H1 (cell line): ENCODE measurements at regions not wholly inside any gene's neighbourhood (a gene's known extent, or its start where the extent isn't known, plus 50 kb on each side); places are given as distances from the start of the nearest gene placed in this dataset.
A peak's percentile ranks its signal among the peaks of the same experiment; 100 is the strongest.

ENCODE experiments used
- CTCF ChIA-PET: fragments of 300-600 bp; sonication (Branson Sonifier 250); formaldehyde crosslinking; loops from one replicate; lab custom pipeline; 2021; ENCODE audit not compliant: partially characterized antibody; lab: Charles Lee
- POLR2A ChIA-PET: fragments of 300-600 bp; sonication (Branson Sonifier 250); formaldehyde crosslinking; loops from one replicate; lab custom pipeline; 2021; ENCODE audit warnings: inconsistent platforms; ENCODE audit not compliant: partially characterized antibody; lab: Charles Lee
- DNase-seq, 2 experiments: peaks; one replicate each; pipeline versions ENCODE4 v3.0.0 to v3.0.0-alpha.2; 2010 to 2022; ENCODE audit warnings: low spot score in 2 of 2, low read depth in 1 of 2, mixed read lengths in 1 of 2
- FAIRE-seq: peaks from 2 replicates; lab custom pipeline; 2011; peaks lifted over from hg19 to GRCh38; lab: Jason Lieb, UNC
- H2AFZ ChIP-seq: 2 replicates; pipeline ENCODE4 v1.8.1; 2012; ENCODE audit warnings: low read length, inconsistent platforms
- H2AK5ac ChIP-seq: 2 replicates; pipeline ENCODE4 v1.6.1; 2013; ENCODE audit warnings: low read depth, low read length
- H2BK120ac ChIP-seq: replicated peaks from 2 replicates; pipeline ENCODE3; 2013; ENCODE audit warnings: low read depth, low read length, inconsistent platforms
- H2BK12ac ChIP-seq: 2 replicates; pipeline ENCODE4 v1.6.1; 2013; ENCODE audit warnings: low read depth, low read length
- H2BK15ac ChIP-seq: 2 replicates; pipeline ENCODE4 v1.6.1; 2013; ENCODE audit warnings: low read length
- H2BK20ac ChIP-seq: 2 replicates; pipeline ENCODE4 v1.6.1; 2013; ENCODE audit warnings: low read length
- H2BK5ac ChIP-seq: 2 replicates; pipeline ENCODE4 v1.6.1; 2013; ENCODE audit warnings: low read depth, low read length
- H3K14ac ChIP-seq: 2 replicates; pipeline ENCODE4 v1.6.1; 2013; ENCODE audit warnings: inconsistent platforms; ENCODE audit not compliant: insufficient read length
- H3K18ac ChIP-seq: 2 replicates; pipeline ENCODE4 v1.6.1; 2013; ENCODE audit warnings: low read length; ENCODE audit errors: extremely low read depth
- H3K23ac ChIP-seq: 2 replicates; pipeline ENCODE4 v1.6.1; 2013; ENCODE audit warnings: inconsistent platforms; ENCODE audit not compliant: insufficient read length
- H3K23me2 ChIP-seq: 2 replicates; pipeline ENCODE4 v1.6.1; 2013; ENCODE audit warnings: low read depth, low read length
- H3K27ac ChIP-seq: 2 replicates; pipeline ENCODE4 v1.6.1; 2011; ENCODE audit warnings: low read depth, low read length, inconsistent platforms
- H3K27me3 ChIP-seq, 4 experiments: replicated peaks in 1 of 4; 1 replicate in 1 of 4; 2 replicates in 3 of 4; pipeline versions ENCODE4 v1.6.1 to v1.8.1; 2011 to 2013; ENCODE audit warnings: low read length in 3 of 4, mild to moderate bottlenecking in 3 of 4, inconsistent platforms in 2 of 4, mixed read lengths in 2 of 4, moderate library complexity in 1 of 4; ENCODE audit not compliant: control insufficient read depth in 3 of 4, insufficient read depth in 3 of 4; ENCODE audit errors: extremely low read depth in 1 of 4
- H3K36me3 ChIP-seq, 4 experiments: 2 replicates each; pipeline versions ENCODE4 v1.6.1 to v1.8.1; 2011 to 2013; ENCODE audit warnings: mild to moderate bottlenecking in 4 of 4, low read length in 3 of 4, moderate library complexity in 2 of 4, control low read depth in 1 of 4, inconsistent platforms in 1 of 4; ENCODE audit not compliant: insufficient read depth in 4 of 4, control insufficient read depth in 2 of 4
- H3K4ac ChIP-seq: replicated peaks from 2 replicates; pipeline ENCODE3; 2013; ENCODE audit warnings: low read length, low read depth, mixed read lengths, inconsistent platforms; ENCODE audit not compliant: insufficient read length
- H3K4me1 ChIP-seq, 4 experiments: replicated peaks in 1 of 4; 1 replicate in 1 of 4; 2 replicates in 3 of 4; pipeline versions ENCODE4 v1.6.1 to v1.8.1; 2011 to 2013; ENCODE audit warnings: low read length in 3 of 4, inconsistent platforms in 2 of 4, mixed read lengths in 1 of 4; ENCODE audit not compliant: insufficient read depth in 4 of 4, control insufficient read depth in 3 of 4
- H3K4me2 ChIP-seq, 2 experiments: 2 replicates each; pipeline versions ENCODE4 v1.6.1 to v1.8.1; 2011 to 2013; ENCODE audit warnings: low read depth in 2 of 2, low read length in 2 of 2, control low read depth in 1 of 2, inconsistent platforms in 1 of 2, mild to moderate bottlenecking in 1 of 2; ENCODE audit not compliant: insufficient read depth in 1 of 2
- H3K4me3 ChIP-seq, 4 experiments: fragments of 200-600, 300-600 bp in 1 of 4; sonication (generic), shearing (Covaris generic), sonication (Bioruptor Twin) in 1 of 4; 2 replicates each; pipeline versions ENCODE4 v1.5.1 to v1.8.1; 2011 to 2016; ENCODE audit warnings: low read length in 4 of 4, low read depth in 3 of 4, control low read depth in 2 of 4, inconsistent platforms in 2 of 4, mild to moderate bottlenecking in 2 of 4, mixed read lengths in 1 of 4, moderate library complexity in 1 of 4; ENCODE audit not compliant: insufficient read depth in 2 of 4; ENCODE audit errors: extremely low read depth in 1 of 4
- H3K56ac ChIP-seq: replicated peaks from 2 replicates; pipeline ENCODE3; 2013; ENCODE audit warnings: low read depth, mild to moderate bottlenecking, mixed read lengths, low read length, inconsistent platforms; ENCODE audit not compliant: insufficient read length
- H3K79me1 ChIP-seq: 2 replicates; pipeline ENCODE4 v1.6.1; 2013; ENCODE audit warnings: low read depth, low read length, control low read depth
- H3K79me2 ChIP-seq, 2 experiments: 2 replicates each; pipeline versions ENCODE4 v1.6.1 to v1.8.1; 2012 to 2013; ENCODE audit warnings: low read length in 2 of 2, mild to moderate bottlenecking in 2 of 2, inconsistent platforms in 1 of 2; ENCODE audit not compliant: insufficient read depth in 2 of 2, control insufficient read depth in 1 of 2
- H3K9ac ChIP-seq, 4 experiments: replicated peaks in 1 of 4; 1 replicate in 1 of 4; 2 replicates in 3 of 4; pipeline versions ENCODE4 v1.6.1 to v1.8.1; 2011 to 2013; ENCODE audit warnings: low read depth in 3 of 4, low read length in 3 of 4, control low read depth in 2 of 4, mild to moderate bottlenecking in 2 of 4, moderate library complexity in 2 of 4, inconsistent platforms in 1 of 4; ENCODE audit errors: extremely low read depth in 1 of 4
- H3K9me3 ChIP-seq, 2 experiments: 2 replicates each; pipeline versions ENCODE4 v1.6.1 to v1.8.1; 2012 to 2013; ENCODE audit warnings: mild to moderate bottlenecking in 2 of 2, moderate library complexity in 2 of 2, control low read depth in 1 of 2, inconsistent platforms in 1 of 2, low read depth in 1 of 2, low read length in 1 of 2, mixed read lengths in 1 of 2; ENCODE audit not compliant: insufficient read depth in 2 of 2
- H4K20me1 ChIP-seq, 2 experiments: replicated peaks in 1 of 2; 2 replicates each; pipeline versions ENCODE3 to v1.8.1; 2011 to 2013; ENCODE audit warnings: inconsistent platforms in 2 of 2, low read length in 2 of 2, mild to moderate bottlenecking in 1 of 2; ENCODE audit not compliant: insufficient read depth in 2 of 2, control insufficient read depth in 1 of 2
- H4K5ac ChIP-seq: 2 replicates; pipeline ENCODE4 v1.6.1; 2013; ENCODE audit warnings: low read length, low read depth, mixed read lengths, inconsistent platforms; ENCODE audit not compliant: insufficient read length
- H4K8ac ChIP-seq: 2 replicates; pipeline ENCODE4 v1.8.0; 2013; ENCODE audit warnings: mild to moderate bottlenecking, moderate library complexity, low read length, inconsistent platforms; ENCODE audit not compliant: insufficient read depth; ENCODE audit errors: extremely low read depth
- H4K91ac ChIP-seq: replicated peaks from 2 replicates; pipeline ENCODE3; 2013; ENCODE audit warnings: low read length, mixed read lengths, inconsistent platforms; ENCODE audit not compliant: insufficient read length
- WGBS, 2 experiments: shearing (Covaris generic) in 1 of 2; methylation state at CpG; one replicate each; pipeline versions ENCODE4 v1.1.6 to v1.1.7; 2013 to 2015; ENCODE audit warnings: low lambda C conversion rate in 2 of 2, mixed read lengths in 2 of 2, inconsistent platforms in 1 of 2, low coverage in 1 of 2, missing lambda C conversion rate in 1 of 2; ENCODE audit not compliant: insufficient replicate concordance in 2 of 2, insufficient coverage in 1 of 2, insufficient read length in 1 of 2; ENCODE audit errors: extremely low coverage in 1 of 2, missing lambda C conversion rate in 1 of 2; 5-methylcytosine and 5-hydroxymethylcytosine counted together
- TF ChIP-seq, protein P1 (sequence below): IDR thresholded peaks from 2 replicates; pipeline ENCODE4 v1.6.1; 2011; ENCODE audit warnings: low read length, improper control_type of control experiment
- TF ChIP-seq, protein P2 (sequence below), 3 experiments: IDR thresholded peaks; 1 replicate in 2 of 3; 2 replicates in 1 of 3; pipeline versions ENCODE4 v1.5.1 to v1.6.1; 2011; ENCODE audit warnings: low read length in 3 of 3, mild to moderate bottlenecking in 3 of 3, inconsistent platforms in 2 of 3, low read depth in 1 of 3, moderate library complexity in 1 of 3; ENCODE audit not compliant: insufficient read depth in 1 of 3; ENCODE audit errors: control extremely low read depth in 1 of 3

DNA sequence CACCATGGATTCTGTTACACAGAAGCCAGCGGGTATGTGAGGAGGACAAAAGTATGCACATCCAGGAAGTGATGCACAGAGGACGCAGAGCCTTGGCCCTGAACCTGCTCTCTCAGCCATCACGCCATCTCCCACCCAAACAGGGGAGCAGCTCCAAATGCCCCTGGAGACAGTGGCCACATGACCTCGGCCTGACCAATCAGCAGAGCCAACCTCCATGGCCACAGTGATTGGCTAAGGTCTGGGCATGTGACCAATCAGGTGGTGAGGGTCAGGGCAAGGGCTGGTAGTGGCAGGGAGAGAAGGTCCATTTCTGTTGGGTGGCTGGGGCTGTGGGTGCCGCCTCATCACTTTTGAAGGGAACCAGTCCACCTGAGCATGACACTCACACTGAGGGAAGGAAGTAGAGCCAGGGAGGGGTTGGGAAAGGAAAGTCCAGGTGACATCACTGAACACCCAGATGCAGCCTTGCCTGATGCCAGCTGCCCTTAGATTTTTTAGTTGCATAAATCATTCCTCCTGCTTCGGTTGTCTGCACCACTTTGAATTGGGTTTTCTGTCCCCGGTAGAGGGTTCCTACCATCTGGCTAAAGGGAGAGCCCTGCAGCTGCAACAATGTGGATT lies 70.3 kb upstream of the IQSEC1 start:
- Histone ChIP-seq H4K5ac (no peak overlapping the region), H3K36me3 (no peaks in the 10 kb centered on the region), H3K14ac (no peak overlapping the region), H3K27me3 (no peaks in the 10 kb centered on the region), H3K4me1 (no peaks in the 10 kb centered on the region; a peak in 1 of 7 replicates), H3K18ac (no peak overlapping the region), H3K9me3 (no peaks in the 10 kb centered on the region), H3K27ac (no peak overlapping the region), H4K8ac (no peak overlapping the region), H3K23me2 (no peaks in the 10 kb centered on the region), H4K91ac (no peak overlapping the region), H3K4ac (no peak overlapping the region), H3K23ac (no peak overlapping the region), H3K4me3 (no peak overlapping the region), H2AFZ (no peak overlapping the region), H2BK20ac (no peak overlapping the region), H3K79me1 (no peaks in the 10 kb centered on the region), H2BK5ac (no peak overlapping the region; the same call in 1 of the 2 replicates), H2BK15ac (no peak overlapping the region), H3K9ac (no peak overlapping the region), H2BK120ac (no peak overlapping the region), H2BK12ac (no peak overlapping the region), H4K20me1 (peaks cover 1 to 4% of the 10 kb centered on the region in 2 experiments), H2AK5ac (no peak overlapping the region), H3K79me2 (no peaks in the 10 kb centered on the region), H3K4me2 (no peak overlapping the region), H3K56ac (no peak overlapping the region)
- DNase-seq (no peak), FAIRE-seq (no peak)
- TF ChIP-seq, protein P1, sequence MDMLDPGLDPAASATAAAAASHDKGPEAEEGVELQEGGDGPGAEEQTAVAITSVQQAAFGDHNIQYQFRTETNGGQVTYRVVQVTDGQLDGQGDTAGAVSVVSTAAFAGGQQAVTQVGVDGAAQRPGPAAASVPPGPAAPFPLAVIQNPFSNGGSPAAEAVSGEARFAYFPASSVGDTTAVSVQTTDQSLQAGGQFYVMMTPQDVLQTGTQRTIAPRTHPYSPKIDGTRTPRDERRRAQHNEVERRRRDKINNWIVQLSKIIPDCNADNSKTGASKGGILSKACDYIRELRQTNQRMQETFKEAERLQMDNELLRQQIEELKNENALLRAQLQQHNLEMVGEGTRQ: peak; percentile 66
- TF ChIP-seq, protein P2, sequence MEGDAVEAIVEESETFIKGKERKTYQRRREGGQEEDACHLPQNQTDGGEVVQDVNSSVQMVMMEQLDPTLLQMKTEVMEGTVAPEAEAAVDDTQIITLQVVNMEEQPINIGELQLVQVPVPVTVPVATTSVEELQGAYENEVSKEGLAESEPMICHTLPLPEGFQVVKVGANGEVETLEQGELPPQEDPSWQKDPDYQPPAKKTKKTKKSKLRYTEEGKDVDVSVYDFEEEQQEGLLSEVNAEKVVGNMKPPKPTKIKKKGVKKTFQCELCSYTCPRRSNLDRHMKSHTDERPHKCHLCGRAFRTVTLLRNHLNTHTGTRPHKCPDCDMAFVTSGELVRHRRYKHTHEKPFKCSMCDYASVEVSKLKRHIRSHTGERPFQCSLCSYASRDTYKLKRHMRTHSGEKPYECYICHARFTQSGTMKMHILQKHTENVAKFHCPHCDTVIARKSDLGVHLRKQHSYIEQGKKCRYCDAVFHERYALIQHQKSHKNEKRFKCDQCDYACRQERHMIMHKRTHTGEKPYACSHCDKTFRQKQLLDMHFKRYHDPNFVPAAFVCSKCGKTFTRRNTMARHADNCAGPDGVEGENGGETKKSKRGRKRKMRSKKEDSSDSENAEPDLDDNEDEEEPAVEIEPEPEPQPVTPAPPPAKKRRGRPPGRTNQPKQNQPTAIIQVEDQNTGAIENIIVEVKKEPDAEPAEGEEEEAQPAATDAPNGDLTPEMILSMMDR (IDR thresholded peaks at IDR 0.05; ENCODE audit: control extremely low read depth in 1 of 3, insufficient read depth in 1 of 3, low read depth in 1 of 3, low read length in 3 of 3): no peak
- POLR2A ChIA-PET: interaction anchor here (0.5 to 0.7 kb wide), 2 partner anchors 62 to 242 kb away, joined by 3 to 4 read pairs; no protein-coding TSS in a partner anchor
- 95% methylated on average over 6 of the region's 7 CpGs; no CpG with 5 or more reads in 1 of the 2 experiments for WGBS, 2 experiments
- CTCF ChIA-PET: interaction anchor here (0.7 to 4.5 kb wide), 9 partner anchors 9 to 116 kb away, joined by 3 to 24 read pairs (median 4); no protein-coding TSS in a partner anchor
